Dermis microvascular lymphatic vessel endothelial cell (primary cell): ENCODE measurements at regions not wholly inside any gene's neighbourhood (a gene's known extent, or its start where the extent isn't known, plus 50 kb on each side); places are given as distances from the start of the nearest gene placed in this dataset.
A peak's percentile ranks its signal among the peaks of the same experiment; 100 is the strongest.
"Not testable (repeated sequence)": the region's sequence is repeated elsewhere in the genome, so short reads cannot be mapped to it uniquely, and the experiment has no call there.

Experiments
- DNase-seq, 2 donors: peaks; one replicate each; pipeline versions ENCODE4 v3.0.0 to v3.0.0-alpha.2; 2010; ENCODE audit warnings: low read depth in 2 of 2

GRCh38 chr14:106027759-106028158 is 501.4 kb downstream of the TMEM121 start:
- DNase-seq: not testable (repeated sequence)

- DNase-seq: no peak
Measured at GRCh38 chr14:106029959-106030358, 503.6 kb downstream of the TMEM121 start.

- DNase-seq: no peak
Measured at GRCh38 chr14:106037380-106037779, 511.0 kb downstream of the TMEM121 start.

- no peak for DNase-seq
Measured at GRCh38 chr14:106038263-106038662, 511.9 kb downstream of the TMEM121 start.

- DNase-seq: no peak
Measured at GRCh38 chr14:106039400-106039799, 513.0 kb downstream of the TMEM121 start.

- DNase-seq: no peak
Measured at GRCh38 chr14:106044515-106044914, 518.1 kb downstream of the TMEM121 start.

GRCh38 chr14:106044949-106045596 is 518.7 kb downstream of the TMEM121 start:
- DNase-seq: peak; percentile 9

- DNase-seq: no peak
Measured at GRCh38 chr14:106051796-106052195, 525.4 kb downstream of the TMEM121 start.

GRCh38 chr14:106055289-106055688 is 528.9 kb downstream of the TMEM121 start:
- DNase-seq: no peak

GRCh38 chr14:106058342-106058741 is 532.0 kb downstream of the TMEM121 start:
- DNase-seq: no peak

GRCh38 chr14:106060276-106060975 is 534.0 kb downstream of the TMEM121 start:
- no peak for DNase-seq

GRCh38 chr14:106061877-106062500 is 535.6 kb downstream of the TMEM121 start:
- DNase-seq: not testable (repeated sequence)

- DNase-seq: no peak
Measured at GRCh38 chr14:106062502-106063272, 536.3 kb downstream of the TMEM121 start.

GRCh38 chr14:106067935-106068334 is 541.6 kb downstream of the TMEM121 start:
- DNase-seq: no peak

- no peak for DNase-seq
Measured at GRCh38 chr14:106069804-106070625, 543.6 kb downstream of the TMEM121 start.

GRCh38 chr14:106080922-106081321 is 554.5 kb downstream of the TMEM121 start:
- DNase-seq: no peak

- DNase-seq: not testable (repeated sequence)
Measured at GRCh38 chr14:106081721-106082120, 555.3 kb downstream of the TMEM121 start.

- no peak for DNase-seq
Measured at GRCh38 chr14:106083082-106083481, 556.7 kb downstream of the TMEM121 start.

GRCh38 chr14:106087837-106088236 is 561.5 kb downstream of the TMEM121 start:
- no peak for DNase-seq

GRCh38 chr14:106088860-106089259 is 562.5 kb downstream of the TMEM121 start:
- DNase-seq: not testable (repeated sequence)

GRCh38 chr14:106094654-106095189 is 568.3 kb downstream of the TMEM121 start:
- DNase-seq: no peak
